Liver (tissue), 3 donors: ENCODE measurements at regions not wholly inside any gene's neighbourhood (a gene's known extent, or its start where the extent isn't known, plus 50 kb on each side); places are given as distances from the start of the nearest gene placed in this dataset.

ENCODE experiments used
- ATF3 ChIP-seq: IDR thresholded peaks from 2 replicates; pipeline ENCODE4 v1.6.1; 2016; ENCODE audit warnings: antibody characterized with exemption
- CTCF ChIP-seq: fragments of 150-350 bp; IDR thresholded peaks from 2 replicates; pipeline ENCODE4 v1.5.1; 2017; ENCODE audit warnings: improper control_type of control experiment, low read depth, low read length; ENCODE audit not compliant: missing input control
- EGR1 ChIP-seq, 2 donors: IDR thresholded peaks; 2 replicates each; pipeline ENCODE4 v1.6.1; 2016 to 2018; ENCODE audit warnings: antibody characterized with exemption in 2 of 2, low read depth in 2 of 2
- FOXA2 ChIP-seq: IDR thresholded peaks from 2 replicates; pipeline ENCODE4 v1.6.1; 2016; ENCODE audit warnings: antibody characterized with exemption
- GABPA ChIP-seq, 2 donors: IDR thresholded peaks in 1 of 2; conservative IDR thresholded peaks in 1 of 2; 2 replicates each; pipeline ENCODE4 v1.6.1; 2016; ENCODE audit warnings: antibody characterized with exemption in 2 of 2, mild to moderate bottlenecking in 1 of 2, moderate library complexity in 1 of 2
- HNF4A ChIP-seq, 2 donors: conservative IDR thresholded peaks; 2 replicates each; pipeline ENCODE4 v1.6.1; 2016; ENCODE audit warnings: antibody characterized with exemption in 2 of 2, mild to moderate bottlenecking in 2 of 2
- JUND ChIP-seq, 2 donors: IDR thresholded peaks; 2 replicates each; pipeline ENCODE4 v1.6.1; 2016; ENCODE audit warnings: antibody characterized with exemption in 2 of 2
- MAX ChIP-seq: IDR thresholded peaks from 2 replicates; pipeline ENCODE4 v1.6.1; 2016; ENCODE audit warnings: antibody characterized with exemption
- RAD21 ChIP-seq, 2 donors: IDR thresholded peaks; 2 replicates each; pipeline ENCODE4 v1.6.1; 2016; ENCODE audit warnings: antibody characterized with exemption in 2 of 2, mild to moderate bottlenecking in 2 of 2
- REST ChIP-seq: IDR thresholded peaks from 2 replicates; pipeline ENCODE4 v1.6.1; 2016; ENCODE audit warnings: antibody characterized with exemption, mild to moderate bottlenecking
- RXRA ChIP-seq, 2 donors: IDR thresholded peaks; 2 replicates each; pipeline ENCODE4 v1.6.1; 2017 to 2018; ENCODE audit warnings: antibody characterized with exemption in 2 of 2, mild to moderate bottlenecking in 1 of 2
- SP1 ChIP-seq: IDR thresholded peaks from 2 replicates; pipeline ENCODE4 v1.6.1; 2018; ENCODE audit warnings: antibody characterized with exemption, mild to moderate bottlenecking
- TAF1 ChIP-seq: conservative IDR thresholded peaks from 2 replicates; pipeline ENCODE4 v1.6.1; 2016; ENCODE audit warnings: antibody characterized with exemption, mild to moderate bottlenecking
- YY1 ChIP-seq: IDR thresholded peaks from 2 replicates; pipeline ENCODE4 v1.6.1; 2016; ENCODE audit warnings: antibody characterized with exemption, mild to moderate bottlenecking
- donor health status: healthy.
- donor health status: healthy.

- no peak for TF ChIP-seq CTCF
- TF ChIP-seq TAF1: no peak
- TF ChIP-seq RXRA (IDR thresholded peaks at IDR 0.05): no peak
- no peak for TF ChIP-seq REST
- no peak for TF ChIP-seq ATF3
- TF ChIP-seq YY1: no peak
- no peak for TF ChIP-seq HNF4A (conservative IDR thresholded peaks at IDR 0.05)
- no peak for TF ChIP-seq SP1
- TF ChIP-seq MAX: no peak
- TF ChIP-seq JUND (IDR thresholded peaks at IDR 0.05): no peak
- TF ChIP-seq GABPA (IDR thresholded peaks at IDR 0.05 in 1 of 2, conservative IDR thresholded peaks at IDR 0.05 in 1 of 2): no peak
- TF ChIP-seq FOXA2: no peak
- TF ChIP-seq RAD21 (IDR thresholded peaks at IDR 0.05): no peak
- TF ChIP-seq EGR1 (IDR thresholded peaks at IDR 0.05; ENCODE audit: low read depth in 2 of 2): no peak
Measured at GRCh38 chr14:54325766-54326165, 71.0 kb upstream of the CDKN3 start.
